Mammary epithelial cell (primary cell): ENCODE measurements at regions not wholly inside any gene's neighbourhood (a gene's known extent, or its start where the extent isn't known, plus 50 kb on each side); places are given as distances from the start of the nearest gene placed in this dataset.

ENCODE experiments used
- CTCF ChIP-seq, 2 donors: IDR thresholded peaks in 1 of 2; conservative IDR thresholded peaks in 1 of 2; 2 replicates each; pipeline ENCODE4 v1.5.1; 2011 to 2012; ENCODE audit warnings: inconsistent platforms in 2 of 2, low read length in 2 of 2, mild to moderate bottlenecking in 2 of 2, control low read depth in 1 of 2, low read depth in 1 of 2; ENCODE audit not compliant: insufficient read depth in 1 of 2; ENCODE audit errors: extremely low read depth in 1 of 2
- EZH2 ChIP-seq: IDR thresholded peaks from 2 replicates; pipeline ENCODE4 v1.6.1; 2012; ENCODE audit warnings: low read length, inconsistent platforms, borderline replicate concordance

DNA sequence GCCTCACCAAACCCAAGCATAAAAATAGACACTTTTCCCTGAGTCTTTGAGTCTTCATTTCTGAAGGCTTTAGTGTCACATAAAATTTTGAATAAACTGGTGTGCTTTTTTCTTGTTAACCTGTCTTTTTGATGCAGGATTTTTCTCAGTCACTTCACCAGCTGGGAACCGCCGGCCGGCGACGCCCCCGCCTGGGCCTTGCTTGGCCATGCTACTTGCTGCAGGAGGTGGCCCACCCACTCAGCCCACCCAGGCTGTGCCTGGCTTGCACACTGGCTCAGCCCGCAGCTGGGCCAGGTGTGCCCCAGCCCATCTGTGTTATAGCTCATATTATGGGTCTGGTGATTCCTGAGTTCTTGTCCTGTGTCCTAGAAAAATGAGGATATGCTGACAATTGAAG lies 247.4 kb upstream of the CACNA2D1 start:
- TF ChIP-seq CTCF (conservative IDR thresholded peaks at IDR 0.05 in 1 of 2, IDR thresholded peaks at IDR 0.05 in 1 of 2; ENCODE audit: extremely low read depth in 1 of 2, insufficient read depth in 1 of 2, low read depth in 1 of 2, low read length in 2 of 2) (no peak), EZH2 (no peak)
